Suppressor macrophage (primary cell): ENCODE measurements at regions not wholly inside any gene's neighbourhood (a gene's known extent, or its start where the extent isn't known, plus 50 kb on each side); places are given as distances from the start of the nearest gene placed in this dataset.
"Not testable (repeated sequence)": the region's sequence is repeated elsewhere in the genome, so short reads cannot be mapped to it uniquely, and the experiment has no call there.

Source experiments
- DNase-seq, 4 experiments: peaks; one replicate each; pipeline ENCODE4 v3.0.0-alpha.2; 2020 to 2022

DNA sequence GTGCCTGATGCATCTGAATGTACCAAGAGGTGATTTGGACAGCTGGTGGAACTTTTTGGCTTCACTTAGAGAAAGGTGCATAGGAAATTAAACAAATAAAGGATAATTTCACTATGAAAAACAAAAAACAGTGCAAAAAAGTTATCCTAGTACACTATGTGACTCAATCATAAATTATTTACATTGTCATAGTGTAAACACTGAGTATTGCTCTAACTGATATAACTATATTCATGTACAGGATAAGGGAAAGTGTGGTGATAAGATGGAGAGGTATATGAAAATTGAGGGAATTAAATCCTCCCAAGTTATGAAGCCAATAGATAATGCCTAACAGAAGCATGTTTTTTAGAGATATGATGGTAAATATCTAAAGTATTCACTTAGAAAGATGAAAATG lies 50.2 kb upstream of the CPNE4 start:
- no peak for DNase-seq

GRCh38 chr3:132087356-132087755 lies 52.5 kb upstream of the CPNE4 start:
- DNase-seq, result no peak

GRCh38 chr3:132088291-132088690 lies 53.5 kb upstream of the CPNE4 start:
- DNase-seq, result peak in 1 of 4 experiments; percentile 0

- DNase-seq, result no peak
These were observed 56.1 kb upstream of the CPNE4 start for GRCh38 chr3:132090921-132091320.

- no peak for DNase-seq
These were observed 81.8 kb upstream of the CPNE4 start for GRCh38 chr3:132116601-132117000.

GRCh38 chr3:132117642-132118041 lies 82.8 kb upstream of the CPNE4 start:
- DNase-seq, result no peak

- no peak for DNase-seq
These were observed 84.7 kb upstream of the CPNE4 start for GRCh38 chr3:132119531-132119930.

DNA sequence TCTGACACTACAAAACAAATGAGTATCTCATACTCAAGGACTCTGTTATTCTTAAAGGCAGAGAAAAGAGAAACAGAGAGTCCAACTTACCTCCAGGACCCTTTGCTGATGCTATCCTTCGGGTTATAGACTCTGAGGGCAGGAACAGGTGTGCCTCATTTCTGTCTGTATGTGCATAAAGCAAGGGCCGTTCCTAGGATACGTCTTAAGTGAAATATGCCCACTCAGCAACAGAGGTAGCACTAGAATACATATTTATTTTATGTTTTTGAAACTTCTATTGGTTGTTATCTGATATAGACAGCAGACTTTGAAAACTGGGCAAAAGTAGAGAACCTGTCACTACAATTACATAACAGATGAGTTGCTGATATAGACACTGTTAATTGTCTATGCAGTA lies 89.3 kb upstream of the CPNE4 start:
- no peak for DNase-seq

DNA sequence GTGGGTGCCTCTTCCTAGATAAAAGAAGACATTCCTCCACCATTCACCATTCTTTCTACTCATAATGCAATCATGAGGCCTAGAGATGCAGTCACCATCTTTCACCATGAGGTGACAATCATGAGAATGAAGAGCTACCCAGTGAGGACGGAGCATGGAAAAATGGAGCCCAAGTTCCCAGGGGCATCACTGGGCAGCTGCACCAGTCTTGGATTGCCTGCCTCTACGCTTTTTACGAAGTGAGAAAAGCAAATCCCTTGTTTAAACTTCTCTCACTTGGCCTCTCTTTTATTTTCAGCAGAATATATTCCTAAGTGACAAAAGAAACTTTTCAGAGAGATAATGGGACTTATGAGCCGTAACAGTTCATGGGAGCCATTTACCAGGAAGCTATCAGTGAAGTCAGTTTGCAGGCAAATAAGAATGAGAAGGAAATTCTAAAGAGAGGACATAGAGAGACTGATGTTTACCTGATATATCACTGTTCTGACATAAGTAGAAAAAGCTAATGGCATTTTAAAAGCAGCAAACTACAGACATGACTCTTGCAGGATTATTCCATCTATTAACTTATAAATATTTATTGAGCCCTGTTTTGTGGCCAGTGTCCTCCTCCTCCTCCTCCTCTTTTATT lies 90.0 kb upstream of the CPNE4 start:
- no peak for DNase-seq

GRCh38 chr3:132134611-132135010 lies 99.8 kb upstream of the CPNE4 start:
- DNase-seq, result no peak

DNA sequence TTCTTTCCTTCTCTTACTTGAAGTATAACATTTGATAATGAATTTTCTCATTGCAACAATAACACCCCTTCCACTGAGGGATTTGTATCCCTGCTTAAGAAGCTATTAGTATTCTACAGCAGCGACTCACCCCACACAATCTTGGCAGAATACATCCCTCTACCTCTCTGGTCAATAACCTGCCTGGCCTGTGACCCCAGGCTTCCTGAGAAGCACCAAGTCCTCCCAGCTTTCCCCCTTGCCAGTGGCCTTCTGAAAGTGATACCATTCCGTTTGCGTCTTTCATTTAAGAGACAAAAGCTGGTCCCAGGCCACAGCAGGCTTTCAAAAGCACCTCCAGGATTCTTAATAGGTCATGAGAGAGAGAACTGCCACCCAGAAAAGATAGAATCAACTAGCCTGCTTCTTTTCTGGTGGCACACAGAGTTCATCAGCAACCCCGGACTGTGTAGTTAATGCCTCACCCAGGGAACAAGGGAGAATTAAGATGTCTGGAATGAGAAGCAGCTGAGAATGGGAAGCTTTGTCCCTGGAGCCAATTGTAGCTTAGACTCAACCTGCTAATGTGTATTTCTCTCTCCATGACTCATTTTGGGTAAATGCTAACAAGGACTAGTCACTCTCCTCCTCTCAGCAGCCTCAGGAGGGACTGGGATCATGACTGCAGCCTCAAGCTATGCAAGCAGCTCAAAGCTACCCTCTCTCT lies 101.0 kb upstream of the CPNE4 start:
- DNase-seq, result no peak

DNA sequence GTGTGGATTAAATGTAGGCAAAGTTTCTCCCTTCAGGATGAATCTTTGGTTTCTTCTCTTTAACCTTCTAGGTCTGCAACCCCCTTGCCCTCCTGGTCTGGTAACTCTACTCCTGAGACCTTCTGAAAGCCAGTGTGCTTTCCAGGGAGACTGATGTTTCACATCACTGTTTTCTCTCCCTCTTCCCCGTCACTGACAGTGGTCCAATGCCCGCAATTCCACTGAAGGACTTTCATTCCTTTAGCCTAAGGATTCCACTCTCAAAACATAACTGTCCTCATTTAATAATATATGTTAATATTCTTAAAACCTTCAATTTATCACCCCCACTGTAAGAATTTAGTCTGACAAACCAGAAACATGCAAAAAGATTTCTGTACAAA lies 101.5 kb upstream of the CPNE4 start:
- DNase-seq, result no peak

GRCh38 chr3:132136902-132137301 lies 102.1 kb upstream of the CPNE4 start:
- not testable (repeated sequence) for DNase-seq

GRCh38 chr3:132145833-132146232 lies 111.0 kb upstream of the CPNE4 start:
- no peak for DNase-seq

- no peak for DNase-seq
These were observed 119.8 kb upstream of the CPNE4 start for GRCh38 chr3:132154619-132155018.

DNA sequence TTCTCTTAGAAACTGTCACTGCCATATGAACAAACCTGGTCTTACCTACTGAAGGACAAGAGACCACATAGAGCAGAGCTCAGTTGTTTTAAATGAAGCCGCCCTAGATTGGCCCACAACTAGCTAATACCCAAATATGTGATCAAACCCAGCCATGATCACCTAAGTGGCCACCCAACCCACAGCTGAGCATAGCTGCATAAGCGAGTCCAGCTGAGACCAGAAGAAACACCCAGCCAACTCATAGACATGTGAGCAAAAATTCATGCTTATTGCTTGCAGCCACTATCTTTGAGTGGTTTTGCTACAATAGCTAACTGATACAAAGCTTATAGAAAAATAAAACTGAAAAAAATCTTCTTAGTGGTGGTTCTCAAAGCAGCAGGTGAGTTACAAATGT lies 124.3 kb upstream of the CPNE4 start:
- no peak for DNase-seq

DNA sequence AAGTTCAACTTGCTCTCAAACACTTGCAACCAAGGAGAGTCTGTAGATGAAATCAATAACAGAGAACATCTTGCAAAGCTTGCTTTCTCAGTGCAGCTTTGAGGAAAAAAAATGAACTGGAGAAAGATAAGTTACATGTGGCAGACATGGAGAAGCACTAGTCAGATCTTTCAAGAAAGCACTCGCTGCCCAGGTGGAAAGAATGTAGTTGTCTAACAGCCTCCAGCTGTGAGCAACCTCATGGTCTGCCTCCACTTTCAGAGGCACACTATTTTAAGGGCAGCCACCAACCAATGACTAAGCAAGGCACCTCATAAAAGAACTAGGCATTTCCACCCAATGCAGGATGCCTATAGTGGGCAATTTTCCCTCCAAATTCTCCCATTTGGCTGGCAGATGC lies 125.4 kb upstream of the CPNE4 start:
- DNase-seq, result no peak

DNA sequence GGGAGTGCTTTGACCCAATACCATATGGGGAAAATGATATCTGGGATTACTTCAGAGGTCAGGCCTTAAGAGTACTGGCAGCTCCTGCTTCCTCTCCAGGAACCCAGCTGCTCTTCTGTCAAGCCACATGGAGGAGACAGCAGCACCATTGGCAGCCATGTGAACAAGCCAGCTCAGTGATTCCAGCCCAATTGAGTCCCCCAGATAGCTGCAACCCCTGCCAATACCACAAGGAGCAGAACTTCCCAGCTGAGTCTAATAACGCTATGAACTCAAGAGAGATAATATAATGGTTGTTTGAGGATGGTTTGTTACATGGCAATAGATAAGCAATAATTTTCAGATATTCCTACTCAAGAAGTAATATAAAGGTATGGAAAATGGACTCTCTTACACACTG lies 126.8 kb upstream of the CPNE4 start:
- DNase-seq, result no peak

DNA sequence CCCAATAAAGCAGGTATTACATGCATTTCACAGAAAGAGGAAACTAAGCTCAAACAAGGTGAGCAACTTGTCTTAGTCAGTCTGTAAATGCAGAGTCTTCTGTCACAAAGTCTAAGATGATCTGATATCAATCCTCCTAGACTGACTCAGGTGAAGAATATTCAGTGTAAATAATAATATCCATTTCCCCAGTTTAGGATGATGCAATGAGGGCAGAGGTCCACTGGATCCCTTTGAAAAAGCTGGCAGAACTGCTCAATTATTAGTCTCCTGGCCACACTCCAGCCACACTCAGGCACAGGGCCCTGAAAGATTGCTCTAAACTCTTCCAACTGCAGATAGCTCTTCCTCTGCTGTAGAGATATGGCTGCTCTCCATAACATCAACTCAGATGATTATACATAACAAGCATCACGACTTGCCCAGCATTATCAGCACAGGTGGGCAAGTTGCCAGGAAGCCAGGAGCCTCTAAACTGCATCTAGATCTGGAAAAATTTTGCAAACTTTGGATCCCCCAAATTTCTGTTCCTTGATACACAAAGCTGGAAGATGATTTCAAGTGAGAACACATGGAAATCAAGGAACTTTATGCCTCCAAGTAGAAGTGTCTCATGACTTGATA lies 129.8 kb upstream of the CPNE4 start:
- DNase-seq, result no peak

DNA sequence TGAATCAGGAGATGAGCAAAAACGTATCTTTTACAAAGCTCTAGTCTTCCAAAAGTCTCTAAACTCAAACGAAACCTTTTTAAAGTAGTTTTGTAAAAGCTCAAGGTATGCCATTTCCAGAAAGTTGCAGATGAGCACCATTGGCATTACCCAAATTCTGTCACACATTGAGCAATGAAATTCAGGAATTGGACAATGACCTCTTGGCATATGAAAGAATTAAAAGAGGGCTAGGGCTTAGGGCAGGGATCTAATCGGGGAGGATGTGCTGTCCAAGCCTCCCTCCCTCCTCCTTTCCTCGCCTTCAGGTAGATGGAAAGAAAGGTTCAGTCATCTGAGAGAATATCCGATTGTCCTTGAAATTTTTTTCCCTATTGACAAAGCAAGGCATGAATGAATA lies 133.1 kb upstream of the CPNE4 start:
- no peak for DNase-seq

DNA sequence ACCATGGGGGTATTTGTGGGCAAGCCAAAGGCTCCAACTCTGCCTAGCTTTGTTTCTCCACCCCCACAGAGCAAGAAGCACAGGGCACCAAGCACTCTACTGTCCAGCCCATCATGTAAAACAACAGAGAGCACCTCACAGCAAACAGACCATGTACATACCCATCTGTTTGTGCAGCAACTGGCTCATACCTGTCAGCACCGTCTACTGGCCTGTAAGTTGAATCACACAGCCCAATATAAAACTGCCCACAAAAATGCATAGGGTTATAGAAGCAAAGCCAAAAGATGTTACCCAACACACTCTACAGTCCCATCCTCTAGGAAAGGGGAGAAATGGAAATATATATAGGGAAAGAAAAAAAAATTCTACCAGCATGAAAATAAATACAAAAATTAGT lies 139.7 kb upstream of the CPNE4 start:
- no peak for DNase-seq

GRCh38 chr3:132180337-132180791 lies 136.8 kb upstream of the ACP3 start:
- DNase-seq, result peak; percentile 24 to 71 (median 38)

- DNase-seq, result no peak
These were observed 133.4 kb upstream of the ACP3 start for GRCh38 chr3:132183811-132184210.

DNA sequence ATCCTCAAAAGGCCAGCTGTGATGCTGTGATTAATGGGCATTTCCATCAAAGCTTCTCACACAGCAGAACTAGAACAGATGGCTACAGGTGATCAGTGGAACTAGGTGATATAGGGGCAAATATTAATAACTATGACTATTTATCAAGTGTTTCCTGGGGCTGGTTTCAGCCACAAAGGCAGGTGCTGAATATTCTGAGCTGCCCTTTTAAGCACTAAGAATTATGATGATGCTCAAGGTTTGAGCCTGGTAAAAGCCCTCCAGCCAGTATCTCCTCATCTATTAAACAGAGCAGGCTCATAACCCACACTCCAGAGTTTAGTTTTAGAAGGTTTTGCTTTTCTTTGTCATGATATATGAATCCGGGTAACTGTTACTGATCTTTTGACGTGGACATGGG lies 129.5 kb upstream of the ACP3 start:
- DNase-seq, result no peak
